Loucy (cell line): ENCODE measurements at regions not wholly inside any gene's neighbourhood (a gene's known extent, or its start where the extent isn't known, plus 50 kb on each side); places are given as distances from the start of the nearest gene placed in this dataset.

Experiments used
- EZH2phosphoT487 ChIP-seq: fragments of 200-600 bp; IDR thresholded peaks from 2 replicates; pipeline ENCODE4 v1.6.1; 2018; ENCODE audit warnings: antibody characterized with exemption, mild to moderate bottlenecking, moderate library complexity, borderline replicate concordance
- TF ChIP-seq, protein P1 (sequence below): fragments of 200-600 bp; sonication (generic); conservative IDR thresholded peaks from 2 replicates; pipeline ENCODE4 v1.5.1; 2014; ENCODE audit warnings: mild to moderate bottlenecking, antibody characterized with exemption, low read length

DNA sequence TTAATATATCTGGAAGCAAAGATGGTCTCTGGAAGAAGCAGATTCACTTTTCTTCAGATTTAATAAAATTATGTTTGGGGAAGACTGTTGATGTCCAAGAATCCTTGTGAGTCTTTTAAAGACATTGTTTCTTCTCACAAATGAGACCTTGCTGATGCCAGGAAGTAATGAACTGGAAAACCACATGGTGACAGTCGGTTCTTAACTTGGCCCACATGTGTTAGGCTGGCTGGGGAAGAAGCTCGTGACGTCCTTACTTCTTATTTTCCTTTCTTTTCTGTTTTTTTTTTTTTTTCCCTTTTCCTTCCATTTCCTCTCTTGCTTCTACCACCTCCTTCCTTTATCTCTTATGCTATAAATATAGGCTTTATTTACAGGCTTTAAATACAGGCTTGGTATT, 950.2 kb downstream of the BCL11B start:
- TF ChIP-seq, protein P1, sequence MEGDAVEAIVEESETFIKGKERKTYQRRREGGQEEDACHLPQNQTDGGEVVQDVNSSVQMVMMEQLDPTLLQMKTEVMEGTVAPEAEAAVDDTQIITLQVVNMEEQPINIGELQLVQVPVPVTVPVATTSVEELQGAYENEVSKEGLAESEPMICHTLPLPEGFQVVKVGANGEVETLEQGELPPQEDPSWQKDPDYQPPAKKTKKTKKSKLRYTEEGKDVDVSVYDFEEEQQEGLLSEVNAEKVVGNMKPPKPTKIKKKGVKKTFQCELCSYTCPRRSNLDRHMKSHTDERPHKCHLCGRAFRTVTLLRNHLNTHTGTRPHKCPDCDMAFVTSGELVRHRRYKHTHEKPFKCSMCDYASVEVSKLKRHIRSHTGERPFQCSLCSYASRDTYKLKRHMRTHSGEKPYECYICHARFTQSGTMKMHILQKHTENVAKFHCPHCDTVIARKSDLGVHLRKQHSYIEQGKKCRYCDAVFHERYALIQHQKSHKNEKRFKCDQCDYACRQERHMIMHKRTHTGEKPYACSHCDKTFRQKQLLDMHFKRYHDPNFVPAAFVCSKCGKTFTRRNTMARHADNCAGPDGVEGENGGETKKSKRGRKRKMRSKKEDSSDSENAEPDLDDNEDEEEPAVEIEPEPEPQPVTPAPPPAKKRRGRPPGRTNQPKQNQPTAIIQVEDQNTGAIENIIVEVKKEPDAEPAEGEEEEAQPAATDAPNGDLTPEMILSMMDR, result no peak
- TF ChIP-seq EZH2phosphoT487, result no peak
